Skeletal muscle cell (primary cell): ENCODE measurements at regions not wholly inside any gene's neighbourhood (a gene's known extent, or its start where the extent isn't known, plus 50 kb on each side); places are given as distances from the start of the nearest gene placed in this dataset.
"Not testable (repeated sequence)": the region's sequence is repeated elsewhere in the genome, so short reads cannot be mapped to it uniquely, and the experiment has no call there.

Experiments
- DNase-seq: peaks from one replicate; pipeline ENCODE4 v3.0.0-alpha.2; 2010; ENCODE audit warnings: low read depth
- H3K4me3 ChIP-seq: 2 replicates; pipeline ENCODE4 v1.5.1; 2011; ENCODE audit warnings: low read depth, mild to moderate bottlenecking, control low read depth, low read length, moderate library complexity

DNA sequence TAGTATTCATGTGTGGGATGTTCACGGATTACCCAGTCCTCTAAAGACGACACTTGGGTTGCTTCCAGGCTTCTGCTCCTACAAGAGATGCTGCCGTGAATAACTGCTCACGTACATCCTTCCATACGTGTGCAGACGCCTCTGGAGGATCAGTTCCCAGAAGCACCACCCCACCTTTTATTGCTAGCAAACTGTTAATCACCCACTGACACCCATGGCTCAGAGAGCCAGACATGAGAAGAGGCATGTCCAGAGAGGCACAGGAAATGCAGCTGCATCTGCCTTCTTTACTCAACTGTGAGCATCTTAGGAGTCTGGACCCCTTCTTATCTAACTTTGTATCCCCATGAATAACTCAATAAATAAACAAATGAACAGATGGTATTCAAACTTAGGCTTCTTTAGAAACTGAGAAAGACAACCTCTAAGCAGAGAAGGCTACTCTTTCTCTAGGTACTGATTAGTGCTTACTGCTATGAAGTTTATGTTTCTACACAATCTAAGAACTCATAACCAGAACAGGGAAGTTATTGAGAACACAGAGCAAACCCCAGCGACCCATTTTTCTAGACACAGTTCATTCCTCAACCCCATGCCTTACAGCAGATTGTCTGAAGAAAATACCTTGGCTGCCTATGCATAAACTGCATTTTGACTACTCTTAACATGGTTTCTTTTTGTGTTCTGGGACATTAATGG, 228.7 kb upstream of the RREB1 start:
- H3K4me3 ChIP-seq: no peak overlapping the region
- no peak for DNase-seq

DNA sequence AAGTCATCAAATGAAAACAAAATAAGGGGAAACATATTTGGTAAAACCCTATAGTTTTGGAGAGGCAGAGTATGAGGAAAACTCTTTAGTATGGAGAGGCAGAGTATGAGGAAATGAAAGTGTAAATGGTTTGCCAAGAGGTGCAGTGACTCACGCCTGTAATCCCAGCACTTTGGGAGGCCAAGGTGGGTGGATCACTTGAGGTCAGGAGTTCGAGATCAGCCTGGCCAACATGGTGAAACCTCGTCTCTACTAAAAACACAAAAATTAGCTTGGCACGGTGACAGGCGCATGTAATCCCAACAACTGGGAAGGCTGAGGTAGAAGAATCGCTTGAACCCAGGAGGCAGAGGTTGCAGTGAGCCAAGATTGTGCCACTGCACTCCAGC, 228.2 kb upstream of the RREB1 start:
- DNase-seq: not testable (repeated sequence)

DNA sequence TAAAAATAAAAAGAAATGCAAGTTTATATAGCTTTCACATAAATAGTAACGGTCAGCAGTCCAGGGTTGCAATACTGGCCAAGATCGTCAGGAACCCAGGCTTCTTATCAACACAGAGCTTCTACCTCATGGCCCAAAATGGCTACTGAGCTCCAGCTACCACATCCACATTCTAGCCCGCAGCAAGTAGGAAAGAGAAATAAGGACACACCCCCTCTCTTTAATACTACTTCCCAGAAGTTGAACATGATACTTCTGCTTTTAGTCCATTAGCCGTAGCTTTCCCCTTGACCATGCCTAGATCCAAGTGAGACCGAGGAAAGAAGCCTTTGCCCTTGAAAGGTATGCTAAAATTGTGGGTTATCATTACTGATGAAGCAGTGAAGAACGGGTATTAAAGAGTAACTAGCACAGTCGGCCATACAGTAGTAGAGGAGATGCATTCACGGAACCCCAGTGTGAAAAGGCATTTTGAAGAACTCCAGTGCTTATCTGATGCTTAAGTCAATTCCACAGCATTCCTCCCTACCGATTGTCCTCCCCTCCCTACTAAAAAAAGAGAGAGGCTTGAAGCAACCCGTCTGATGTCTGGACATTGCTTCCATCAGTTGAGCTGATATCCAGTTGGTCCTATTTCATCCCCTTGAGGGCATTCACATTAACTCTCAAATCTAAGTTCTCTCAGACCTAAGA, 226.9 kb upstream of the RREB1 start:
- no peak for DNase-seq
- H3K4me3 ChIP-seq: no peak overlapping the region

More for the DNA sequence above, 228.2 kb upstream of the RREB1 start:
- H3K4me3 ChIP-seq: not testable (repeated sequence)

DNA sequence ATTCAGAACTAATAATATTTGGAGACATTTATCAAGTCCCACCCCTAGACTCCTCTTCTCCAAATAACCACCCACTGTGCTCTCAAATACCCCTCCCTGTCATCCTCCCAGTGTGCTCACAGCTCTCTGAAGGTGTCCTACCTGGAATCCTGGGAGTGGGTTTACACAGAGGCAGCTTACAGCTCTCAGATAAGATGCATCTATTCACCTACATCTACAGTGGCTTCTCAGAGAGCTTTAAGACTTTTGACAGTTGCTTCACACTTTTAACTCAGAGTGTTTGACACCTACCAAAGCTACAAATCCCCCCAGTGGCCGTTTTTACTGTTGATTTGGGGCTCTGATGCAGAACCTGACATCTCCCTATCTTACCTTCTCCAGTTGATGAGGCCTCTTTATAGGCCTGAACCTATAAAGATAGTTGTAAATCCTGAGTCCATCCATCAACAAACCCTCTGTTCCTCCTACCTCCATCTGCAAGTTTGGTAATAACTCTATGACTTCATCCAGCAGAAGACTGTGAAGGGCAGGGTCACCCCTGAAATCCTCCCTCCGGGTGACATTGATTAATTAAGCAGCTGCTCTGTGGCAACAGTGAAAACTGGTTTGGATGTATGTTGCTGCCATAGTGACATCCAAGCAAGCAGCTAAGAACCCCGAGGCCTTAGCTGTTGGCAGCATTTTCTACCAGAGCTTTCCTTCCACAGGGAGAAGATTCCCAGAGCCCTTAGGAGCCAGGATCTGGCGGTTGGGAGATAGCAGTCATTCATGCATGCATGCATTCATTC, 226.1 kb upstream of the RREB1 start:
- DNase-seq: no peak
- no peak overlapping the region for H3K4me3 ChIP-seq

DNA sequence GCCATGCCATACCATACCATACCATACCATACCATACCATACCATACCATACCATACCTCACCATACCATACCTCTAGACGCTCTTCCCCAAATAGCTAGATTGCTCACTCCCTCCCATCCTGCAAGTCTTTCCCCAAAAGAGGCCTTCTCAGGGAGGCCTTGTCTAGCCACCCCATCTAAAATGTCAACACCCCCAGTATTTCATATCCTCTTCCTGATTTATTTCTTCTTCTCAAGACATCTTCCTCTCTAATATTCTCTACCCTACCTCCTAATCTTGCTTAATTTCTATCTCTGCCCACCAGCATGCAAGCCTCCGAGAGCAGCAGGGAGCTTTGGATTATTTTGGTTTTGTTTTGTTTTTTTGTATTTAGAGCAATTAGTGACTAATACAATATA, 225.2 kb upstream of the RREB1 start:
- DNase-seq: no peak
- H3K4me3 ChIP-seq: no peak overlapping the region

DNA sequence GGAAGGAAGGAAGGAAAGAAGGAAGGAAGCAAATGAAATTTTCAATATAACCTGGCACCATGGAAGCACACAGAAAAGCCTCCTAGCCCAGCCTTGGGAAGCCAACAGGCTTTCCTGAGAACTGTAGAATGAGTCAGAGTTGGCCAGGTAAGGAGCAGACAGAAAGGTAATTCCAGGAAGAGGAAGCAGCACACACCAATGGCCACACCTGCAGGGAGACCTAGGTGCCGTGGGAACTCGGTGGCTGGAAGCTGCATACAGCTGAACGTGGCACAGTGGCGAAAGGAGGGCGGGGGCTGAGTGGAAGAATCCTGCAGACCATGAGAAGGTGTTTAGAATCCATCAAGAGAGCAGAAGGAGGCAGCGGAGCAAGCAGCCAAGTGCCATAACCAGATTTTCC, 224.8 kb upstream of the RREB1 start:
- H3K4me3 ChIP-seq: no peak overlapping the region
- DNase-seq: no peak

DNA sequence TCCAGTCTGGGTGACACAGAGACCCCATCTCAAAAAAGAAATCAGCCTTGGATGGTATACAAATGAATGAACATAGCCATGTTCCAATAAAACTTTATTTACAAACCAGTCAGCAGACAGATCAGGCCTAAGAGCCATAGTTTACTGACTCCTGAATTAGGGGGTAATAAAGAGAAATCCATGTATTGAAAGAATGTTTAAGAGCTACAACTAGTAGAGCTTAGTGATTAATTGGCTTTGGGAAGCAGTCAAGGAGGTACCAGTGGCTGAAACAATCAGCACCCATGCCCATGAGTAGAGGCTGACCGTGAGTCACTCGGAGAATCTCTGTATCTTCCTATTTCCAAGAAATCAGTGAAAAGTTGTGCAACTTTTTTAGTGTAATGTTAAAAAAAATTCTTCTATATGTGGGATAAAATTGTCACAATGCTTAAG, 223.6 kb upstream of the RREB1 start:
- peak; percentile 18 for DNase-seq
- H3K4me3 ChIP-seq: no peak overlapping the region

DNA sequence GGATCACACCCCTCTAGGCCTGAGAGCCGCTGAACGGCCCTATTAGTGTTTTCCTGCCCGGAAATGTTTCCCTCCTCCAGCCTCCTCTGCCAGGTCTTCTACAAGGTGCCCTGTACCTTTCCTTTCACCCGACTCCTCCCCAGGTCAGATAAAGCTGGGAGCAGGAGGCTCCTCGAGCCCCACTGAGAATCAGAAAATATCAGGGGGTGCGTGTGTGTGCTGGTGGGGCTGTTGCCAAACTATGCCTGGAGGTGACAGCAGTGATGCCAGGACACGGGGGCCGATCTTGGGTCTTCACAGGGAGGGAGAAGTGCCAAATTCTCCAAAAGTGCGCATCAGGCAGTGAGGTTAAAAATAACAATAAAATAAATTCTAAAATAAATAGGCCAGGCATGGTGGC, 222.8 kb upstream of the RREB1 start:
- no peak for DNase-seq
- H3K4me3 ChIP-seq: no peak overlapping the region

DNA sequence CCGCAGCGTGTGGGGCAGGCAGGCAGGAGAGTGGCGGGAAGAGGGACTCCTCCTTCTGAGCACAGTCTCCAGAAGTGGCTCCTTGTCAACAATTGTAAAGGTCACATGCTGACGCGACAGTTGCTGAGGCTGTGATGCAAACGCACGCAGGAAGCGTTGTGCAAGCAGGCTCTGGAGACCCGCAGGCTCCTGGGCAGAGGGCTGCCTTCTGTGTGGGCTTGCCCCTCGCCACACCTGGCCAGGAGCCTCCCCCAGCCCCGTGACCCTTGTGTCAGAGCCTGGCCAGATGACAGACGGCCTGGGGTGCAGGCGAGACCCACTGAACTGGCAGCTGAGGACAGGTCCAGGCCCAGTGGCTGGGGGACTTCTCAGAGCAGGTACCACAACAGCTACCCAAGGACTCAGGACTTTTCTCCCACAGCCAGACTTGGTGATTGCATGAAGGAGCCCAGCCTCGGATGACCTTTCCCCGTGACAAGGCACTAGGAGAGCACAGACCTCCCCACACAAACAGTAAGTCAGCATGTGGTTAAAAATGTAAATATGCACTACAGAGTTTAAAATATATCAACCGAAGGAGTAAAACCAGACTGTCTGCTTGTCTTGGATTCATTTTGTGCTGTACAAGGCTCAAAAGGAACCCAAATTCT, 222.1 kb upstream of the RREB1 start:
- DNase-seq: no peak
- H3K4me3 ChIP-seq: no peak overlapping the region

DNA sequence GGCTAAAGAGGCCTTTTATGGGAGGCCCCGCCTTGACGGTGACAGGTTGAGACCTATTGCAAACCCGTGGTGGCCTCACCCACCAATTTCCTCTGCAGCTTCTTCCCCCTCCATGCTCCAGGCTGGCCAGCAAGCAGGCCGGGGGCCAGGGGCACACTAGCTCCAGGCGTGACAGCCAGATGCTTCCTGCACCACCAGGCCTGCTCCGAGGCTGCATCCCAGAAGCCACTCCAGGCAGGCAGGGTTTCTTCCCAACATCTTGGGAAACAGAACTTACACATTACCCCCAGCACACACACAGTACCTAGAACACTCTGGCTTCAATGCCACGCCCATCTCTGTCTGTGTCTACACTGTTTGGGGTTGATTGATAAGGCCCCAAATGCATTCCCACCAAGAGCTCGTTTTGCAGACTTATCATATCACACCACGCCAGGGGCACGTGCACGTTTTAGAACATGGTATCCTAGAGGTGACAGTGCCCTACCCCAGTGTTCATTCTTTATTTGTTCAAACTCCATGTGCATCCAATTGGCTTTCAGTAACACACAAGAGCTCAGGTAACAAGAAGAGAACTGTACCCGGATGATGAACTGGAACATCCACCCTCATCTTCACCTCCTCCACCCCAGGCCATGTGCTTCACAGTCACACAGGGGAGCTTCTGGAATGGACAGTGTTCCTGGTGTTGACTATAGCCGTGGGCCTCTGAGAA, 221.4 kb upstream of the RREB1 start:
- H3K4me3 ChIP-seq: no peak overlapping the region
- DNase-seq: no peak

DNA sequence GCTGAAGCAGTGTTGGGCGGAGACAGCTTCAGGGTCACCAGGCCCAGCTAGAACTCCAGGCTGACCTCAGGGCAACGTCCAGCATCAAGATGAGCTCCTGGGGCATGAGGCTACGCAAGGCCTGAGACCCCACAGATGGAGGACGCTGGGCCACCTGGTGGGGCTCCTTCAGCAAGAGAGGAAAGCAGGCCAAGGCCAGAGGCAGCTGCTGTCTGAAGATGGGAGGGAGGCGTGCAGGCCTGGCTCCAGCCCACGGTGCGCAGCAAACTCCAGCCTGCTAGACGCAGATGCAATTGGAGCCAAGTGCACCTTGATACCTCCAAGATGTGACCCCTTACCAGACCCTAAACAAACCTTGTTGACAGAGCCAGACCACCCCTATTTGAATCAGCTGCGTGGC, 220.9 kb upstream of the RREB1 start:
- DNase-seq: no peak

DNA sequence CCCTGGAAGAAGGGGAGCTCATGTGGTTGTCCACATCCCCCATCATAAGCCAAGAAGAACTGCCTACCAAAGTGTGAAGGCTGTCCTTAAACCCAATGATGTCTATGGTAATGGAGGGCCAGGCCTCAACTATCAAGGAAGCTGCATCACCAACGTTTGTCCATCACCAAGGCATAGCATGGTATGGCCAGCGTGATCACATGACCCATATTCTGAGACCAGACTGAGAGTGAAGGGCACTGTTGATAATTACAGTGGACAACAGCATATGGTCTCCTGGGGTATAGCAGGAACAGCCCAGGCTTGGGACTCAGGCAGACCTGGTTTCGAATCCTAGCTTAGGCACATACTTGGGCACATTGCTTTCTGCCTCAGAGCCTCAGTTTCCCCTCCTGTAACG, 218.2 kb upstream of the RREB1 start:
- no peak overlapping the region for H3K4me3 ChIP-seq
- DNase-seq: no peak

More for the DNA sequence above, 220.9 kb upstream of the RREB1 start:
- H3K4me3 ChIP-seq: no peak overlapping the region

DNA sequence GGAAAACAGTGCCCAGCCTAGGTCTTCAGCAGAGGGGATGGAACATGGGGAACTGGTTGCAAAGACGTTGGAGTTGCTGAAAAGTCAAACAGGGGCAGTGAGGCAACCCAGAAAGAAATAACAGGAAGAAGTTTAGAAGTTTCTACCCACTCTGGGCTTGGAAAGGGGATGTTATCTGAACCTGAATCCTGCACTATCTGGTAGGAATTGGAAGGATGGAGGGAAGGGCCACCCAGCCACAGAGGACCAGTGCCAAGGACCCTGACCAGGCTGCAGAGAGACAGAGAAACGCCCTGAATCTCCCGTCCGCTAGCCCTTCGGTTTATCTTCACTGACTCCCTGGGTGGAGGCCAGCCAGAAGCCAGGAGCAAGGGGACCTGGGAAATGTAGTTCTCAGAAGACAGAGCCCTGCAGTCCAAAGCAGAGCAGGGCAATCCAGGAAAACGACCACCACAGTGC, 217.3 kb upstream of the RREB1 start:
- DNase-seq: no peak
- no peak overlapping the region for H3K4me3 ChIP-seq

DNA sequence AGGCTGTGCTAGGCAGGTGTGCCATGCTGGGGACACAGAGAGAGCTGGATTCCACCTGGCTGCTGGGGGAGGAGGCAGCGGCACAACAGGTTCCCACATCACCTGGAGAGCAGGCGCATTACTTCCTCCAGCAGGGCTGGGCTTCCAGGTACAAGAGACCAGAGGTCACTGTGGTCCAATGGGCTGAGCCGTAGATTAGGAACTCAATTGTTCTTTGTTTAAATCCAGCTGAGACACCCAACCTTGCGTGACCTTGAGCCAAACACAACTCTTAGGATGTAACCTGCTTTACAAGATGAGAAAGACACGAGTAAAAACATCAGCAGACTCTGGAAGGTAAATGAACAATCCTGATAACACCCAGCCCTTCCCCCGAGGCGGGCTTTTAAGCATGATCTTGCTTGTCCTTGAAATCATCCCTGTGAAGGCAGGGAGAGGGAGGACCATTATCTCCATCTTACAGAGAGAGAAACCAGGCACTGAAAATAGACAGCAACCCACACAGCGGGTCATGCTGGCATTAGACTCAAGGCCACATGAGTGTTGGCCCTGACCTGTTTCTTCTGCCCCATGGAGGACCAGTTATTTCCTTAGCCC, 216.5 kb upstream of the RREB1 start:
- no peak for DNase-seq
- no peak overlapping the region for H3K4me3 ChIP-seq

DNA sequence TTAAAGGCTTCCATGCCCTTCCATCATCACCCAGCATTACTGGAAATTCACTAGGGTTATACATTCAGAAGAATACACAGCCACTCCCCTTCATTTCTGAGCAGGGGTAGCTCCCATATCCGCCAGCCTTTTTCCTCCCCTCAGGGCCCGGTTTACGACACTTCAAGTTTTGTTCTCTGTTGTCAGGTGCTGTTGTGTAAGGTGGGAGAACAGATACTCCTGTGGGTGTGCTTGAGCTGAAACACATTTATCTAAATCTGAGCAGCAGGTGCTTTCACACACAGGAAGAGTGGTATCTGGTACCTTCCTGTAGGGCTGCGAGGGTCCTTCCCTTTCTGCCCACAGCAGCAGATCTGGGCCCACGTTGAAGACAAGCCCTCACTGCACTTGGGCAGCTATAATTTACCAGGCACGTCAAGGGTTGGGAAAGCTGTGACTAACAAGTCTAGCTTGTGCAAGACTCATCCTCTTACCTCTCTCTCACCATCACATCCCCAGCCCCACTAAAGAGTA, 215.8 kb upstream of the RREB1 start:
- no peak overlapping the region for H3K4me3 ChIP-seq
- DNase-seq: no peak

DNA sequence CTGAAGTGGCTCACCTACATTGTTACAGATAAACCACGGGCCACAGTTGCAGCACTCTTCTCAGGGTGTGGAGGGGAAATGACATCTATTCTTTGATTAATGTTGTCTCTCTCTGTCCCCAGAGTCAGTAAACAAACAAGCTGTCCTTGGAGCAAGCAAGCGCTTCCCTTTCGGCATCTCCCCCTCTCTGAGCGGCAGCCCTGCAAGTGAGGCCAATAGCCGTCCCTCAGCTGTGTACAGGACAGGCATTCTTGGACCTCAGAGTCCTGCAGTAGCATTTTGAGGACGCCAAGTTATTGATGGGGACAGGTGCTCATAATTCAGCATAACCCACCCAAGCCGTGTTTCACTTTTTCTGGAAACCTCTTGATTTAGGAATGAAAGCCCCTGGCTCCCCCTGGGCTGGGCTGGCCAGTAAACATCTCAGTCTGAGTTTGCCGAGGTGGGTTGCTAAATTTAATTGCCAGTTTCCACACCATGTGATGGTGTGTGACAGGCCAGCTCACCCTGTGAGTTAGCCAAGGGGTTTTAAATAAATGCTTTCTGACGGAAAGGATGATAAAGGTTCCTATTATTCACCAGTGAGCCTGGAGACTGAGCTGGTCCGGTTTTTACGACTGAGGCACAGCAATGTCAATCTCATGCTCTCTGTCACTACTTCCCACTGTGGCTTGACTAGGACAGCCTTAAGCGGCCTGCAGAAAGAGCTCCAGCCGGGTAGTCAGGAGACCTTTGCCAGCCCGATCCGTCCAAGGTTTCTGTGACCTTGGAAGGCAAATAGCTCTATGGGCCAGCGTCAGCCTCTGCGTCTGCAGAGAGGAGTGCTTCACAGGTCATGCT, 214.8 kb upstream of the RREB1 start:
- DNase-seq: no peak
- H3K4me3 ChIP-seq: no peak overlapping the region

DNA sequence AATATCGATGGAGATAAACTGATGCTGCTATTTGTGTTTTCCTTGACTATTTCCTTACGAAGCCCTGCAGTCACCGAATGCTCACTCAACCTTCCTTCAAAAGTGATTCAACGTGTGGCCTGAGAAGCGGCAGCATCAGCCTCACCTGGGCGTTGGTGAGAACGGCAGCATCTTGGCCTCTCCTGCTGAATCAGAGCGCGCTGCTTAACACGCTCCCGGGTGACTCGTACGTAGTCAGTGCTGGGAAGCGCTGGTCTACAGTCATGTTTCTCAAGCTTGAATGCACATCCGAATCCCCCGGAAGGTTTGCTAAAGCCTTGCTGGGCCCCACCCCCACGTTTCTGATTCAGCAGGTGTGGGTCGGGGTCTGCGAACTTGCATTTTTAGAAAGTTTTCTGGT, 214.1 kb upstream of the RREB1 start:
- DNase-seq: no peak
- H3K4me3 ChIP-seq: no peak overlapping the region

DNA sequence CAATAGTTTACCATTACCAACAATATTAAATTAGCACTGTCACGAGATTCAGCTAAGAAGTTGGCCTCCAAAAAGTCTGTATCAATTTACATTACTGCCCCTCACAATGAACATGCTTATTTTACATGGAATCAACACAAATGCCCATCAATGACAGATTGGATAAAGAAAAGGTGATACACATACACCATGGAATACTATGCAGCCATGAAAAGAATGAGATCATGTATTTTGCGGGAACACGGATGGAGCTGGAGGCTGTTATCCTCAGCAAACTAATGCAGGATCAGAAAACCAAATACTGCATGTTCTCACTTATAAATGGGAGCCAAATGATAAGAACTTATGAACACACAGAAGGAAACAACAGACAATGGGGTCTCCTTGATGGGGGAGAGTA, 211.8 kb upstream of the RREB1 start:
- H3K4me3 ChIP-seq: no peak overlapping the region
- DNase-seq: no peak
